Type B pancreatic cell (in vitro differentiated cells): ENCODE measurements at regions not wholly inside any gene's neighbourhood (a gene's known extent, or its start where the extent isn't known, plus 50 kb on each side); places are given as distances from the start of the nearest gene placed in this dataset.

Experiments used
- DNase-seq: peaks from one replicate; pipeline ENCODE4 v3.0.0; 2021; ENCODE audit warnings: mixed read lengths; ENCODE audit not compliant: unreplicated experiment; ENCODE audit errors: extremely low spot score
- H3K27ac Mint-ChIP-seq: 2 replicates; pipeline ENCODE4 v1.8.0; 2021; ENCODE audit warnings: mild to moderate bottlenecking, mixed read lengths
- H3K27me3 Mint-ChIP-seq: 2 replicates; pipeline ENCODE4 v1.8.0; 2021; ENCODE audit warnings: mixed read lengths
- H3K36me3 Mint-ChIP-seq: 2 replicates; pipeline ENCODE4 v1.8.0; 2021; ENCODE audit warnings: mixed read lengths
- H3K4me1 Mint-ChIP-seq: one replicate; pipeline ENCODE4 v1.8.0; 2021; ENCODE audit warnings: mixed read lengths; ENCODE audit not compliant: unreplicated experiment
- H3K4me3 Mint-ChIP-seq: 2 replicates; pipeline ENCODE4 v1.8.0; 2021; ENCODE audit warnings: mild to moderate bottlenecking, mixed read lengths
- H3K9me3 Mint-ChIP-seq: 2 replicates; pipeline ENCODE4 v1.8.0; 2021; ENCODE audit warnings: mixed read lengths
- CTCF ChIP-seq: fragments of 200-600 bp; sonication (generic); conservative IDR thresholded peaks from 2 replicates; pipeline ENCODE4 v1.5.0; 2021; ENCODE audit warnings: antibody characterized with exemption, mild to moderate bottlenecking

DNA sequence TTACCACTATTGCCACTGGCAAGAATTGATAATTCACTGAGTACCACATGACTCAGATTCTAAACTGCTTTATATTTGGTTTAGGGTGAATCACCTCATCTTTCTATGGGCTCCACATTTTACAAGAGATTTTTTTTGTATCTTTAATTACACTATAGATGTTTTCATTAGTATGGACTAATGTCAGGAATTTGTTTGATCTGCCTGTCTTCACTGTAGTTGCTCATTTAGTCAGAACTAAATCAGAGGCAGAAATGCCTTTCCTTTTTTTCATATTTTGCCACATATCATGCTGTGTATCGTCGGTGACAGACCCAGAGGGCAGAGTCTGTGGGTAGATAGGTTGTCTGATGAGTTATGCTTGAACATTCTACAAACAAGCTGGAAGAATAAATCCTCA, 524.1 kb downstream of the METTL15 start:
- no peak for DNase-seq
- TF ChIP-seq CTCF = no peak
- H3K36me3 Mint-ChIP-seq = no peaks in the 10 kb centered on the region
- peaks cover 9% of the 10 kb centered on the region for H3K4me1 Mint-ChIP-seq
- no peaks in the 10 kb centered on the region for H3K9me3 Mint-ChIP-seq
- H3K27ac Mint-ChIP-seq = no peak overlapping the region
- H3K4me3 Mint-ChIP-seq = no peak overlapping the region
- peaks cover 3% of the 10 kb centered on the region for H3K27me3 Mint-ChIP-seq

DNA sequence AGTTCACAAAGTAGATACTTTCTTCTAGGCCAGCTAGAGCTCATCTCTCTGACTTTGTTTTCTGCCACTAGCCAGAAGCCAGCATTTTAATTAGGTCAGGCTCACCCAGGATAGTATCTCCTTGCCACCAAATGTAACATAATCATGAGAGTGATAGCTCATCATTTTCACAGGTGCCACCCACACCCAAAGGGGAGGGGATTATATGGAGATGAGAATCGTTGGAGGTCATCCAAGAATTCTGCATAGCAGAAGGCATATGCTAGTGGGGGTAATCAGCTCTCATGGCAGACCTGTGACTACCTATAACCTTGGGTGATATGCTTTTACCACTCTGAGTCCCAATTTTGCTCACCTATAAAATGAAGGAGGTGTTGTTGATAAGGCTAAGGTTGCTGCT, 523.0 kb downstream of the METTL15 start:
- no peak overlapping the region for H3K4me3 Mint-ChIP-seq
- H3K36me3 Mint-ChIP-seq = no peaks in the 10 kb centered on the region
- DNase-seq = no peak
- H3K27me3 Mint-ChIP-seq = peaks cover 3% of the 10 kb centered on the region
- H3K4me1 Mint-ChIP-seq = peaks cover 5% of the 10 kb centered on the region
- TF ChIP-seq CTCF = no peak
- H3K27ac Mint-ChIP-seq = no peak overlapping the region
- no peaks in the 10 kb centered on the region for H3K9me3 Mint-ChIP-seq

- H3K9me3 Mint-ChIP-seq = no peaks in the 10 kb centered on the region
- peaks cover 3% of the 10 kb centered on the region for H3K27me3 Mint-ChIP-seq
- TF ChIP-seq CTCF = no peak
- no peak for DNase-seq
- no peaks in the 10 kb centered on the region for H3K4me1 Mint-ChIP-seq
- no peaks in the 10 kb centered on the region for H3K36me3 Mint-ChIP-seq
- H3K27ac Mint-ChIP-seq = no peak overlapping the region
- no peak overlapping the region for H3K4me3 Mint-ChIP-seq
Observed at GRCh38 chr11:28629235-28629634, 521.0 kb downstream of the METTL15 start.

GRCh38 chr11:28628412-28628811, 520.2 kb downstream of the METTL15 start:
- H3K27ac Mint-ChIP-seq = no peak overlapping the region
- H3K36me3 Mint-ChIP-seq = no peaks in the 10 kb centered on the region
- no peaks in the 10 kb centered on the region for H3K9me3 Mint-ChIP-seq
- TF ChIP-seq CTCF = no peak
- no peaks in the 10 kb centered on the region for H3K4me1 Mint-ChIP-seq
- no peak overlapping the region for H3K4me3 Mint-ChIP-seq
- H3K27me3 Mint-ChIP-seq = peaks cover under 1% of the 10 kb centered on the region
- DNase-seq = no peak

DNA sequence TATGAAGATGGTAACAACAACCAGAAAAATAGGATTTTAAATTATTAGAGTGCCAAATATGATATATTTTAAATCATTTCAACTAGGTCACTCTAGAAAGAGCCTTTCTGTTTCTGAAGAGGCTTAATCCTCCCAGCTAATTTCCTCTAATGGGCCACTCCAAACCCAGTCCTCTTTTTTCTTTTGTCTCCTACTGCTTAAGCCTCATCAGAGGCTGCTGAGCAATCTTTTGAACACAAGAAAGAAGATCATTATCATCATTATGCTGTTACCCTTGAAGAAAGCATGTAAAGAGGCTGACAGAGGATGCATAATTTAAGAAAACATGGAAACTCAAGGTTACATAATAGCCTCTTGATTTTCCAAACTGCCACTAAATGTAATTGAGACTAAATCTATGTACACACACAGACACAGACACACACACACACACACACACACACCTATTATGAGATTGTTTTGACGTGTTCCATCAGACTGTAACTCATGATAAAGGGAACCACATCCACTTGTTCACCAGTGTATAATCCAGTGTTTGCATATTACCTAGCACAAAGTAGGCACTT, 519.6 kb downstream of the METTL15 start:
- H3K36me3 Mint-ChIP-seq = no peaks in the 10 kb centered on the region
- H3K27ac Mint-ChIP-seq = no peak overlapping the region
- H3K4me3 Mint-ChIP-seq = no peak overlapping the region
- no peak for DNase-seq
- no peak for TF ChIP-seq CTCF
- no peaks in the 10 kb centered on the region for H3K27me3 Mint-ChIP-seq
- no peaks in the 10 kb centered on the region for H3K9me3 Mint-ChIP-seq
- H3K4me1 Mint-ChIP-seq = no peaks in the 10 kb centered on the region

DNA sequence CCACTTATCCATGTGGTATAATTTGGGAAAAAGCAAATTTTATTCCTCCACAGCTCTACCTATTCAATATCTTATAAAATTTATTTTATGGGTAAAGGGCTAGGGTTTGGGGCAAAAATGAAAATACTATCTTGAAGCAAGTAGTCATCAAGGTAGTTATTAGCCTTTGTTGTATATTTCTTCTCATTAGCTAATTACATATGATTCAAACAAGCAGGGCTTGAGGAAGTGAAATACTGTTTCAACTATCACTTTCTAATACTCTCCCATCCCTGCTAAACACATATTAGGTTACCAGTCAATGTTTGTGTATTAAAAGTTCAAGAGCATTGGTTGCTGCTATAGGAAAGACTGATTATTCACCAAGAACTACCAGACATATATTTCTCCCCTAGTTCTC, 517.3 kb downstream of the METTL15 start:
- TF ChIP-seq CTCF = no peak
- H3K9me3 Mint-ChIP-seq = no peaks in the 10 kb centered on the region
- no peak for DNase-seq
- no peak overlapping the region for H3K4me3 Mint-ChIP-seq
- no peaks in the 10 kb centered on the region for H3K36me3 Mint-ChIP-seq
- H3K27me3 Mint-ChIP-seq = no peaks in the 10 kb centered on the region
- no peaks in the 10 kb centered on the region for H3K4me1 Mint-ChIP-seq
- no peak overlapping the region for H3K27ac Mint-ChIP-seq
